Transverse colon (tissue), 3 donors: ENCODE measurements at regions not wholly inside any gene's neighbourhood (a gene's known extent, or its start where the extent isn't known, plus 50 kb on each side); places are given as distances from the start of the nearest gene placed in this dataset.

Source experiments
- EP300 ChIP-seq: sonication (generic); formaldehyde crosslinking; IDR thresholded peaks from one replicate; pipeline ENCODE4 v1.6.1; 2017; ENCODE audit warnings: antibody characterized with exemption, low read depth
- TF ChIP-seq, protein P1 (sequence below), 5 experiments: fragments of 200-600 bp in 3 of 5; fragments of 450-650 bp in 2 of 5; sonication (generic) in 3 of 5; IDR thresholded peaks; 1 replicate in 2 of 5; 2 replicates in 3 of 5; pipeline ENCODE4 v1.5.1; 2016 to 2017; ENCODE audit warnings: antibody characterized with exemption in 5 of 5, inconsistent platforms in 3 of 5, mild to moderate bottlenecking in 2 of 5, moderate library complexity in 1 of 5

- TF ChIP-seq, protein P1, sequence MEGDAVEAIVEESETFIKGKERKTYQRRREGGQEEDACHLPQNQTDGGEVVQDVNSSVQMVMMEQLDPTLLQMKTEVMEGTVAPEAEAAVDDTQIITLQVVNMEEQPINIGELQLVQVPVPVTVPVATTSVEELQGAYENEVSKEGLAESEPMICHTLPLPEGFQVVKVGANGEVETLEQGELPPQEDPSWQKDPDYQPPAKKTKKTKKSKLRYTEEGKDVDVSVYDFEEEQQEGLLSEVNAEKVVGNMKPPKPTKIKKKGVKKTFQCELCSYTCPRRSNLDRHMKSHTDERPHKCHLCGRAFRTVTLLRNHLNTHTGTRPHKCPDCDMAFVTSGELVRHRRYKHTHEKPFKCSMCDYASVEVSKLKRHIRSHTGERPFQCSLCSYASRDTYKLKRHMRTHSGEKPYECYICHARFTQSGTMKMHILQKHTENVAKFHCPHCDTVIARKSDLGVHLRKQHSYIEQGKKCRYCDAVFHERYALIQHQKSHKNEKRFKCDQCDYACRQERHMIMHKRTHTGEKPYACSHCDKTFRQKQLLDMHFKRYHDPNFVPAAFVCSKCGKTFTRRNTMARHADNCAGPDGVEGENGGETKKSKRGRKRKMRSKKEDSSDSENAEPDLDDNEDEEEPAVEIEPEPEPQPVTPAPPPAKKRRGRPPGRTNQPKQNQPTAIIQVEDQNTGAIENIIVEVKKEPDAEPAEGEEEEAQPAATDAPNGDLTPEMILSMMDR (IDR thresholded peaks at IDR 0.05), result no peak
- no peak for TF ChIP-seq EP300
Observed at GRCh38 chr5:12947379-12947778, 997.1 kb downstream of the DNAH5 start.
